GM18511 (cell line): ENCODE measurements at regions not wholly inside any gene's neighbourhood (a gene's known extent, or its start where the extent isn't known, plus 50 kb on each side); places are given as distances from the start of the nearest gene placed in this dataset.
"Not testable (repeated sequence)": the region's sequence is repeated elsewhere in the genome, so short reads cannot be mapped to it uniquely, and the experiment has no call there.

ENCODE experiments used
- ATAC-seq: cut with Tn5 transposase; IDR thresholded peaks from one replicate; pipeline ENCODE4 v1.9.1; 2021; ENCODE audit warnings: mild to moderate bottlenecking, moderate library complexity; ENCODE audit not compliant: unreplicated experiment

DNA sequence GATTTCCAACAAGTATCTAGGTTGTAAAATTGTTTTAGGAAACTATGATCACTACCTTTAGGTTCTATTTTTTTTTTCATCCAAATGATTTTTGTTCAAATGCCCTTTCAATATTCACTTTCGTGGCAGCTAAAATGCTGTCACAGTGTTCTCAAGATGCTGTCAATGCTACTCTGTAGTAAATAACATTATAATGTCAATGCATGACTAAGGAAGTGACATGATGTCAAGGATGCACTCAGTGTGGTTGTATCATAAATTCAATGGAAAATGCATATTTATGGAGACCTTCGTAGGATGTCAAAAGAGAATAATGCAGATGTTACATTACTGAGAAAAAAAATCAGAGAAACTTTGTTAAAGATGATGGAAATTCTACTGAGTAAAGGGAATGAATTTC, 673.8 kb downstream of the ANKRD7 start:
- no peak for ATAC-seq

- ATAC-seq, result no peak
Observed at GRCh38 chr7:118902600-118902999, 678.1 kb downstream of the ANKRD7 start.

DNA sequence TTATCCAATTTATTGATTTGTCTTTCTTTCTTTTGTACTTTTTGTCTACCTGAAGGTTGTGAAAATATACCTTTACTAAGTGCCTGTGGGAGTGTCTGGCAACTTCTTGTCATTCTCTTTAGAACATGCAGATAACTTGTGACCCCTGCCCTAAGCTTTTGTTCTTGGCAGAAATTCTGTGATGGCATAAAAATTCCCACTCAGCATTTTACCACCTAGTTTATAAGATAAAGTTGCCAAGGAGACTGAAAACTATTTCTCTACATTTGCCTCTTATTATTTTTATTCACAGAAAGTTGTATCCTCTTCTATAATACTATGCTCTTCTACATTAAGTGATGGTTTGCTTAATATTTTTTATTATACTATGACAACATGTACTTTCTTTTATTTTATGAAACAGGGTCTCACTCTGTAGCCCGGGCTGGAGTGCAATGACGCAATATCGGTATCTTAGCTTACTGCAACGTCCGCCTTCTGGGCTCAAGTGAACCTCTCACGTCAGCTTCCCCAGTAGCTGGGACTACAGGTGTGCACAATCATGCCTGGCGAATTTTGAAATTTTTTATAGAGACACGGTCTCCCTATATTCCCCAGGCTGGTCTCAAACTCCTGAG, 683.5 kb downstream of the ANKRD7 start:
- no peak for ATAC-seq

GRCh38 chr7:118916120-118916519, 691.6 kb downstream of the ANKRD7 start:
- ATAC-seq, result not testable (repeated sequence)

DNA sequence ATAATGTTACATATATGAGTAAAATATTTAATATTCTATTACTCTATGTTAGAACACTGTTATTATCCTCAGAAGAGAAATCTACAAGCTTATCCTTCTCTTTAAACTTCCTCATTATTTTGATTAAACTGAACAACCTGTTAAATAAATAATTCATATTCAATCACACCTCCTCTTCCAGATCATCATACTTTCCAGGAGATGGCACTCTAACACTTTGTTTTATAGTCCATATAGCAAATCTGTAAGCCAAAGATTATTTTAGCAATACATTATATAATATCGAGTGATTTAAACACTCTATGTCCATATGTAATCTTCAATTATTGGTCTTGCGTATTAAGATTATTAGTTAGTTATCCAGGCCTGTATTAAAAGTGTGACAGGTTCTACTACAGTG, 694.1 kb downstream of the ANKRD7 start:
- ATAC-seq, result no peak

GRCh38 chr7:118938845-118939244, 714.3 kb downstream of the ANKRD7 start:
- ATAC-seq, result no peak

- ATAC-seq, result no peak
Observed at GRCh38 chr7:118944271-118944670, 719.8 kb downstream of the ANKRD7 start.

GRCh38 chr7:118945911-118946682, 721.6 kb downstream of the ANKRD7 start:
- no peak for ATAC-seq

- no peak for ATAC-seq
Observed at GRCh38 chr7:118948508-118948907, 724.0 kb downstream of the ANKRD7 start.

DNA sequence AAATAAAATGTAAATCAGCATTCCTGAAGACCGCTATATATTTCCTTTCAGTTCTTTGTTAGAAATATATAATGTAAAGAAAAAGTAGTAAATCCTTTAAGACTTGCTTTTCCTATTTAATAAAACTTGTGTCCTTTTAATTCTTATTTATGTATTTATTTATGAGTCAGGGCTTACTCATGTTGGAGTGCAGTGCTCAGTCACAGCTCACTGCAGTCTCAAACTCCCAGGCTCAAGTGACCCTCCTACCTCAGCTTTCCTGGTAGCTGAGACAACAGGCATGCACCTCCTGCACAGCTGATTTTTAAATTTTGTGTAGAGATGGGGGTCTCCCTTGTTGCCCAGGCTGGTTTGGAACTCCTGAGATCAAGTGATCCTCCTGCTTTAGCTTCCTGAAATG, 724.5 kb downstream of the ANKRD7 start:
- ATAC-seq, result no peak

DNA sequence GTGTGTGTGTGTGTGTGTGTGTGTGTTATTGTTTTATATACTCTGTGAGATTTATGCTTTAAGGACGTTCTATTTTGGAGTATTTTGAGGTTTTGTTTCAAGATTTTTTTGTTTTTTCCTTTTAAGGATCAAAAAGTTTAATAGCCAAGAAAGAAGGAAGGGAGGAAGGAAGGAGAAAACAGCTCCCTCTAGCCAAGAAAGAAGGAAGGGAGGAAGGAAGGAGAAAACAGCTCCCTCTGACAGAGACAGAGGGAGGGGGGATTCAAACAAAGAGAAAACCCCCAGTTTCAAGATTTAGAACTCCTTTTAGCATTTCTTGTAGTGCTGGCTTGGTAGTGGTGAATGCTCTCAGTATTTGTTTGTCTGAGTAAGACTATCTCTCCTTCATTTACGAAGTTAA, 731.8 kb downstream of the ANKRD7 start:
- ATAC-seq, result not testable (repeated sequence)

- no peak for ATAC-seq
Observed at GRCh38 chr7:118969370-118969769, 744.9 kb downstream of the ANKRD7 start.

DNA sequence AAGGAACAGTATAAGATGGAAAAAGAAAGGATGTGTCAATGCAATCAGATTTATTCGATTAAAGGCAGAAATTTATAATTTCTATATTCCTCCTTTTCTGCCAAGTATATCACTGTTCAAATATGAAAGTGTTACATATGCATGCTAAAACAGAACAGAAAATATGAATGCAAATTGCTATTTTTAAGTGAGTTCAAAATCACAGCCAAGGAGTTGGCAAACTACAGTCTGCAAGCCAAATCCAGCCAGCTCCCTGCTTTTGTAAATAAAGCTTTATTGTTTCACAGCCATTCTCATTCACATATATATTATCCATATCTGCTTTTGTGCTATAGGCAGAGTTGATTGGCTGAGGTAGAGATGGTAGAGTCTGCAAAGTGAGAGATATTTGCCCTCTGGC, 747.2 kb downstream of the ANKRD7 start:
- no peak for ATAC-seq

DNA sequence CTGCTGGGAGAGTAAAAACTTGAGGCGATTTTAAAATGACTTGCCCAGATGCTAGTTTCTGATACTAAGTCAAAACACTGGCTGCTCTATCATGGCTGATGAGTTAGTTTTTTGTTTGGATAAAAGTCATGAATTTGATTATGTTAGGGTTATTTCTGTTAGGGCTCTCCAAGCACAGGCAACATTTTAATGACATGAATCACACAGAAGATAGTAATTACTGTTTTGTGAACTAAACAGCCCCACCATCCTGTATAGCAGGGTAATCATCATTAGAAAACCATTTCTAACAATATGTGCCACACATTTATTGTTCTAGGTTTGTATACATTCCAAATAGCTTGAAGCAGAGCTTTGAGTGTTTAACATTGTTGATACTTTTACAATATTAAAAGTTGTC, 750.3 kb downstream of the ANKRD7 start:
- no peak for ATAC-seq

GRCh38 chr7:118995350-118995749, 770.8 kb downstream of the ANKRD7 start:
- ATAC-seq, result no peak

- ATAC-seq, result no peak
Observed at GRCh38 chr7:119007236-119007635, 782.7 kb downstream of the ANKRD7 start.

- no peak for ATAC-seq
Observed at GRCh38 chr7:119010635-119011034, 786.1 kb downstream of the ANKRD7 start.

DNA sequence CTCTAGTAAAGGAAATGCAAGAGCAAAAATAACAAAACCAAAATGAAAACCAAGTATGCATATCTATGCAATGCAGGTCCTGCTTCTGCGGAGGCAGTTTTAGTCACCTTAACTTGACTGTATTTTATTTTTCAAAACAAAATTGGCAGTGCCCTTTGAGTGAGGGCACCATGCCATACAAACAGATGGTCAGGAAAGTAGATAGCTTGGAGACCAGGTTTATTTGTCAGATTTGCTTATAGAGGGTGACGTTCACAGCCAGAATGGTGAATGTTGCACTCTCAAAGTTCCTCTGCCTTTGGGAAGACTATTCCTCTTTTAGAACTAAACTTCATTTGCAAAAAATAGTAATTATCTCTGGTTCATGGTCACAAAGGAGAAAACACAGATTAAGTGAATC, 801.9 kb downstream of the ANKRD7 start:
- ATAC-seq, result no peak

DNA sequence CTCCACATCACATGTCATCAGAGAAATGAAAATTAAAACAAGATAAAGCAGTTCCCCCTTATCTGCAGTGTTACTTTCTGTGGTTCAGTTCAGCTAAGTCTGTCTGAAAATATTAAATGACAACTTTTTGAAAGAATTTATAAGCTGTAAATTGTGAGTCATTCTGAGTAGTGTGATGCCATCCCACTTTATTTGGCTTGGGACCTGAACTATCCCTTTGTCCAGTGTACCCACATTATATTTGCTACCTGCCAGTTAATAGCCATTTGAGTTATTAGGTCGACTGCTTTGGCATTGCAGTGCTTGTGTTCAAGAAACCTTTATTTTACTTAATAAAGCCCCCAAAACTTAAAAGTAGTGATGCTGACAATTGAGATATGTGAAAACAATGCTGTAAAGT, 804.2 kb downstream of the ANKRD7 start:
- no peak for ATAC-seq

DNA sequence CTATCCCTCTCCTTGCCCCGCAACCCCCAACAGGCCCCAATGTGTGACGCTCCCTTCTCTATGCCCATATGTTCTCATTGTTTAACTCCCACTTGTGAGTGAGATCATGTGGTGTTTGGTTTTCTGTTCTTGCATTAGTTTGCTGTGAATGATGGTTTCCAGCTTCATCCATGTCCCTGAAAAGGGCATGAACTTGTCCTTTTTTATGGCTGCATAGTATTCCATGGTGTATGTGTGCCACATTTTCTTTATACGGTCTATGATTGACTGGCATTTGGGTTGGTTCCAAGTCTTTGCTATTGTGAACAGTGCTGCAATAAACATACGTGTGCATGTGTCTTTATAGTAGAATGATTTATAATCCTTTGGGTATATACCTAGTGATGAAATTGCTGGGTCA, 807.6 kb downstream of the ANKRD7 start:
- not testable (repeated sequence) for ATAC-seq

DNA sequence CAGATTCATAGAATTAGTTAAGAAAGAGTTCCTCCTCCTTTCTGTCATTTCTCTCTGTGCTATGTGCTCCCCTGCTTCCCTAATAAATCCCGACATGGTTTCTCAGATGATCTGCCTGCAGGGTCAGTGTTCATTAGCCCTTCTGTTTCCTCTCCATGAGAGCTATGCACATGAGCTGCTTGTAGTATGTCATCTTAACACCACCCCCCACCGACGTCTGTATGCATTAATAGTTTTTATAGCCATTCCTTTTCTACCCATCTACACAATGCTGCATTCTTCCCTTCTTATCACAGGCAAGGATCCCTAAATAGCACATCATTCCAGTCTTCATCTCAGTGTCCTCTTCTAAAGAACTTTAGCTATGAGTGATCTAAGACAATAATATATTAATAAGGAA, 809.1 kb downstream of the ANKRD7 start:
- ATAC-seq, result no peak

GRCh38 chr7:119037941-119038340, 813.4 kb downstream of the ANKRD7 start:
- no peak for ATAC-seq

DNA sequence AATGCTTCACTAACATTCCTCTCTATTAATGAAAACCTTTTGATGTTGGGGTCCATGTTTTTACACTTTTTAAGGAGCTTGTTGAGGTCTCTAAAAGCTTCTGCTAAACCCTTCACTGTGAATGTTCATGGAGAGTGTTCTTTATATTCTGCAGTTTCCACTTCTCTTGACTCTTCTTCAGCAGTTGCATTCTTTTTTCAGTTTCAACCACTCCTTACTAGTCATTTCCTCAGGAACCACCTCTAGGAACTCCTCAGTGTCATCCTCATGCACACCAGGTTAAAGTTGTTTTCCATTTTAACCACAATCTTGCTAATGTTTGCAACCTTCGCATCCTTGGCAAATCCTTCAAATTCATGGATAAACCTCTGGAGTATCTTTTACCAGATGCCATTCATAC, 821.6 kb downstream of the ANKRD7 start:
- no peak for ATAC-seq
